Esophagus muscularis mucosa (tissue), 4 donors: ENCODE measurements at regions not wholly inside any gene's neighbourhood (a gene's known extent, or its start where the extent isn't known, plus 50 kb on each side); places are given as distances from the start of the nearest gene placed in this dataset.

Experiments used
- CTCF ChIP-seq, 3 experiments: fragments of 200-600 bp in 2 of 3; fragments of 450-650 bp in 1 of 3; sonication (generic) in 2 of 3; IDR thresholded peaks; one replicate each; pipeline ENCODE4 v1.5.1; 2017 to 2019; ENCODE audit warnings: antibody characterized with exemption in 3 of 3, mild to moderate bottlenecking in 2 of 3, moderate library complexity in 1 of 3
- EP300 ChIP-seq: sonication (generic); formaldehyde crosslinking; IDR thresholded peaks from one replicate; pipeline ENCODE4 v1.6.1; 2017; ENCODE audit warnings: antibody characterized with exemption
- POLR2A ChIP-seq: fragments of 450-650 bp; IDR thresholded peaks from one replicate; pipeline ENCODE4 v1.6.1; 2017; ENCODE audit warnings: antibody characterized with exemption, moderate library complexity, mild to moderate bottlenecking, low read depth
- POLR2AphosphoS5 ChIP-seq, 2 donors: sonication (generic); formaldehyde crosslinking; IDR thresholded peaks; one replicate each; pipeline ENCODE4 v1.6.1; 2017; ENCODE audit warnings: antibody characterized with exemption in 2 of 2

- TF ChIP-seq POLR2AphosphoS5 (IDR thresholded peaks at IDR 0.05) (no peak), EP300 (no peak), CTCF (IDR thresholded peaks at IDR 0.05) (no peak), POLR2A (no peak)
Observed at GRCh38 chr10:111973306-111973705, 210.3 kb downstream of the GPAM start.
